Glutamatergic neuron (in vitro differentiated cells): ENCODE measurements at regions not wholly inside any gene's neighbourhood (a gene's known extent, or its start where the extent isn't known, plus 50 kb on each side); places are given as distances from the start of the nearest gene placed in this dataset.

Source experiments
- DNase-seq: peaks from one replicate; pipeline ENCODE4 v3.0.0; 2022
- H3K27ac Mint-ChIP-seq: one replicate; pipeline ENCODE4 v1.8.0; 2020; ENCODE audit warnings: mild to moderate bottlenecking, mixed read lengths, inconsistent platforms; ENCODE audit not compliant: unreplicated experiment
- H3K27me3 Mint-ChIP-seq: one replicate; pipeline ENCODE4 v1.8.0; 2020; ENCODE audit warnings: mild to moderate bottlenecking, moderate library complexity, mixed read lengths, inconsistent platforms; ENCODE audit not compliant: unreplicated experiment
- H3K36me3 Mint-ChIP-seq: one replicate; pipeline ENCODE4 v1.8.0; 2020; ENCODE audit warnings: mild to moderate bottlenecking, mixed read lengths, inconsistent platforms; ENCODE audit not compliant: unreplicated experiment
- H3K4me1 Mint-ChIP-seq: one replicate; pipeline ENCODE4 v1.8.0; 2020; ENCODE audit warnings: mild to moderate bottlenecking, low read depth, mixed read lengths, inconsistent platforms; ENCODE audit not compliant: unreplicated experiment
- H3K4me3 Mint-ChIP-seq: one replicate; pipeline ENCODE4 v1.8.0; 2020; ENCODE audit warnings: mild to moderate bottlenecking, mixed read lengths, inconsistent platforms; ENCODE audit not compliant: unreplicated experiment
- H3K9me3 Mint-ChIP-seq: one replicate; pipeline ENCODE4 v1.8.0; 2020; ENCODE audit warnings: mild to moderate bottlenecking, moderate library complexity, mixed read lengths, inconsistent platforms; ENCODE audit not compliant: unreplicated experiment
- TF ChIP-seq, protein P1 (sequence below): fragments of 200-600 bp; sonication (generic); IDR thresholded peaks from one replicate; pipeline ENCODE4 v1.5.0; 2021; ENCODE audit not compliant: partially characterized antibody, unreplicated experiment

DNA sequence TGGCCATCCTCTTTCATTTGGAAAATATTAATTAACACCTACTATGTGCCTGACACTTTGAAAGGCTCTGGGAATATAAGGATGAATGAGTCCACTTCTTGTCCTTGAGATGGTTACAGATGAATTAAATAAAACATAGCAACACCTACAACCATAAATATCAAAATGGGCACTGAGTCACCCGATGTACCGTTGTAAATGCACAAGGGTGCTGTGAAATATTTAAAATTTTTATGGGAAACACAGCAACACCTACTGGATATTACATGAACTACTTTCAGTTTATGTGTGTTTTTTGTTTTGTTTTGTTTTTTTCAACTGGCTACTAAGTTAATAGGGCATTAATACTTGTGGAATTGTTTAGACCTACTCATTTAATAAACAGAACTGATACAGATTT, 239.0 kb upstream of the NAALADL2 start:
- Mint-ChIP-seq H3K4me1 (no peaks in the 10 kb centered on the region), H3K27ac (no peak overlapping the region), H3K9me3 (no peaks in the 10 kb centered on the region), H3K4me3 (no peak overlapping the region), H3K36me3 (no peaks in the 10 kb centered on the region), H3K27me3 (no peaks in the 10 kb centered on the region)
- TF ChIP-seq, protein P1, sequence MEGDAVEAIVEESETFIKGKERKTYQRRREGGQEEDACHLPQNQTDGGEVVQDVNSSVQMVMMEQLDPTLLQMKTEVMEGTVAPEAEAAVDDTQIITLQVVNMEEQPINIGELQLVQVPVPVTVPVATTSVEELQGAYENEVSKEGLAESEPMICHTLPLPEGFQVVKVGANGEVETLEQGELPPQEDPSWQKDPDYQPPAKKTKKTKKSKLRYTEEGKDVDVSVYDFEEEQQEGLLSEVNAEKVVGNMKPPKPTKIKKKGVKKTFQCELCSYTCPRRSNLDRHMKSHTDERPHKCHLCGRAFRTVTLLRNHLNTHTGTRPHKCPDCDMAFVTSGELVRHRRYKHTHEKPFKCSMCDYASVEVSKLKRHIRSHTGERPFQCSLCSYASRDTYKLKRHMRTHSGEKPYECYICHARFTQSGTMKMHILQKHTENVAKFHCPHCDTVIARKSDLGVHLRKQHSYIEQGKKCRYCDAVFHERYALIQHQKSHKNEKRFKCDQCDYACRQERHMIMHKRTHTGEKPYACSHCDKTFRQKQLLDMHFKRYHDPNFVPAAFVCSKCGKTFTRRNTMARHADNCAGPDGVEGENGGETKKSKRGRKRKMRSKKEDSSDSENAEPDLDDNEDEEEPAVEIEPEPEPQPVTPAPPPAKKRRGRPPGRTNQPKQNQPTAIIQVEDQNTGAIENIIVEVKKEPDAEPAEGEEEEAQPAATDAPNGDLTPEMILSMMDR = peak; percentile 61
- DNase-seq = no peak

DNA sequence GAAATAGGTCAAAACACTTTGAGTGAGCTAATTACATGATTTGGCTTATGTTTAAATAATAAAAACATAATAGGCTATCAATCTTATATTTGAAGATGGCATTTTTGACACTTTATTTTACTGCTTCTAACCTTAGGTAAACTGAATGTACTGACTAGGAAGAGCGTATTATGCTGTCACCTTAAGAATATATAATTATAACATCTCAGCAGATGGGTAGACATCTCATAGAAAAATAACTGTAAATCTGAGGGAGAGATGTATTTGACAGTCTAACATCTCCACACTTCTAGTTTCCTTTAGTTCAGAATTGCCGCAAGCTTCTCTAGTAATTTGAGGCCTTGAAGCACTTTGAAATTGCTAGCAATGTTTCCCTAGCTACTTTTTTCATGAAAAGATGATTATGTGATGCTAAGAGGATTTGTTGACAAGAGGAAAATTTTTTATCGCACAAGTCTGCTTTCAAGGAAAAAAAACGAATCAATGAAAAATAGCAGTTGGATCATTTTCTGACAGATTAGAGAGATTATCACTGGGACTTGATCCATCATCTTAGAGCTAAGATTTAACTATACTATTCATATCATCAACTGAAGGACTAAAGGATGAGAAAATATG, 238.2 kb upstream of the NAALADL2 start:
- H3K9me3 Mint-ChIP-seq = no peaks in the 10 kb centered on the region
- no peak overlapping the region for H3K27ac Mint-ChIP-seq
- no peaks in the 10 kb centered on the region for H3K36me3 Mint-ChIP-seq
- no peaks in the 10 kb centered on the region for H3K27me3 Mint-ChIP-seq
- H3K4me1 Mint-ChIP-seq = no peaks in the 10 kb centered on the region
- DNase-seq = no peak
- TF ChIP-seq, protein P1 = no peak
- H3K4me3 Mint-ChIP-seq = no peak overlapping the region

DNA sequence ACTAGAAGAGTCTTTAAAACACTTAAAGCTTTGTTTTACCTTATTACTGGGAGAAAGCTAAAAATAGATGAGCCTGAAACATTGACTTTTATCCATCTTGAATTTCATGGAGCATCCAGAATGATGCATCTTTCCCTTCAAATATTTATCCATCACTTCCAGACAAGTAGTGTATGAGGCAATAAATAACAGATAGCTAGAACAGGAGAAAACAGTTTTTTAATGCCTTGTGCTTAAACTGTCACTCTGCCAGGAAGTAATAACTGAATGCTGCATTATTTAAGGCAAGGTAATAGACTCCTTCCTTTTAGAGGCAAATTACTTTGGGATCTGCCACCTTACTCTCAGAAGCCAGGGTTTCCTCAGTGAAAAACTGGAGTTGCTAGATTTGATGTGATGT, 225.8 kb upstream of the NAALADL2 start:
- Mint-ChIP-seq H3K36me3 (no peaks in the 10 kb centered on the region), H3K9me3 (peaks cover 7% of the 10 kb centered on the region), H3K27me3 (no peaks in the 10 kb centered on the region), H3K4me1 (peaks cover 22% of the 10 kb centered on the region), H3K4me3 (no peak overlapping the region), H3K27ac (no peak overlapping the region)
- TF ChIP-seq, protein P1 = no peak
- DNase-seq = no peak

DNA sequence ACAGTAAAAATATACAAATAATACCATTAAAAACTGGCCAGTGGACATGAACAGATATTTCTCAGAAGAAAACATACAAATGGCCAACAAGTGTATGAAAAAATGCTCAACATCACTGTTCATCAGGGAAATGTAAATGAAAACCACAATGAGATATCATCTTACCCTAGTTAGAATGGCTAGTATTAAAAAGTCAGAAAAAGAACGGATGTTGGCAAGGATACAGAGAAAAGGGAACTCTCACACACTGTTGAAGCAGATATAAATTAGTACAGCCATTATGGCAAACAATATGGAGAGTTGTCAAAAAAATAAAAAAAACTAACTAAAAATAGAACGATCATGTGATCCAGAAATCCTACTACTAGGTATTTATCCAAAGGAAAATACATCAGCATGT, 222.7 kb upstream of the NAALADL2 start:
- Mint-ChIP-seq H3K4me1 (peaks cover 11% of the 10 kb centered on the region), H3K4me3 (no peak overlapping the region), H3K27me3 (no peaks in the 10 kb centered on the region), H3K27ac (no peak overlapping the region), H3K36me3 (no peaks in the 10 kb centered on the region), H3K9me3 (peaks cover 7% of the 10 kb centered on the region)
- no peak for DNase-seq
- TF ChIP-seq, protein P1 = no peak

DNA sequence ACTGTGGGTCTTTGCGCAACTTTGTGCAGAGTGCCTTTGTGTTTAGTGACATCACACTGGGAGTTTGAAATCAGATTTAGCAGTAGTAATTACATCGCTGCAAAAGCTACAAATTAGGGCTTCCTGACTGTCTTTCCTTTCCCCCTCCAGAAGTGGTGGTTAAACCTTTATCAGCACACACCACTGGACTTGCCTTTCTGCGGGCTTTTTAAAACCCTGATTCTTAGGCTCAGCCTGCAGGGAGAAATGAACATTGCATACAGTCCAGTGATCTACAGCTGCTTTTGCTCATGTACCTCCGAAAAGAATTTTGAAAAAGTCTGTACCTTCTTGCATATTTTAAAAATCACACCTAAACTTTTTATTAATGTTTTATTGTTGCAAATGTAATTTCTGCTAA, 219.7 kb upstream of the NAALADL2 start:
- TF ChIP-seq, protein P1 = no peak
- Mint-ChIP-seq H3K27me3 (no peaks in the 10 kb centered on the region), H3K36me3 (no peaks in the 10 kb centered on the region), H3K9me3 (no peaks in the 10 kb centered on the region), H3K4me3 (no peak overlapping the region), H3K27ac (no peak overlapping the region), H3K4me1 (peaks cover 2% of the 10 kb centered on the region)
- DNase-seq = no peak
